GM18867 (cell line): ENCODE measurements at regions not wholly inside any gene's neighbourhood (a gene's known extent, or its start where the extent isn't known, plus 50 kb on each side); places are given as distances from the start of the nearest gene placed in this dataset.
"Not testable (repeated sequence)": the region's sequence is repeated elsewhere in the genome, so short reads cannot be mapped to it uniquely, and the experiment has no call there.

Experiments used
- ATAC-seq: cut with Tn5 transposase; IDR thresholded peaks from one replicate; pipeline ENCODE4 v1.9.1; 2021; ENCODE audit warnings: mild to moderate bottlenecking, moderate library complexity; ENCODE audit not compliant: unreplicated experiment

GRCh38 chr1:197985351-197985750, 68.2 kb downstream of the LHX9 start:
- ATAC-seq, result no peak

- ATAC-seq, result no peak
Observed at GRCh38 chr1:197986817-197987216, 69.6 kb downstream of the LHX9 start.

- ATAC-seq, result no peak
Observed at GRCh38 chr1:197987294-197987693, 70.1 kb downstream of the LHX9 start.

GRCh38 chr1:197988581-197988980, 71.4 kb downstream of the LHX9 start:
- ATAC-seq, result not testable (repeated sequence)

GRCh38 chr1:197989058-197989457, 71.9 kb downstream of the LHX9 start:
- no peak for ATAC-seq

- ATAC-seq, result no peak
Observed at GRCh38 chr1:197991594-197991993, 74.4 kb downstream of the LHX9 start.

GRCh38 chr1:197994907-197995407, 77.8 kb downstream of the LHX9 start:
- ATAC-seq, result no peak

- ATAC-seq, result no peak
Observed at GRCh38 chr1:197995408-197996258, 78.5 kb downstream of the LHX9 start.

- not testable (repeated sequence) for ATAC-seq
Observed at GRCh38 chr1:197996259-197996512, 79.0 kb downstream of the LHX9 start.

- no peak for ATAC-seq
Observed at GRCh38 chr1:197998110-197998509, 80.9 kb downstream of the LHX9 start.

GRCh38 chr1:198001776-198002408, 84.7 kb downstream of the LHX9 start:
- no peak for ATAC-seq

- no peak for ATAC-seq
Observed at GRCh38 chr1:198003468-198003867, 86.3 kb downstream of the LHX9 start.

GRCh38 chr1:198007011-198007410, 89.8 kb downstream of the LHX9 start:
- ATAC-seq, result no peak

GRCh38 chr1:198007687-198008607, 90.8 kb downstream of the LHX9 start:
- ATAC-seq, result no peak

- no peak for ATAC-seq
Observed at GRCh38 chr1:198014355-198014754, 97.2 kb downstream of the LHX9 start.

- no peak for ATAC-seq
Observed at GRCh38 chr1:198015309-198015708, 98.1 kb downstream of the LHX9 start.

- ATAC-seq, result no peak
Observed at GRCh38 chr1:198018529-198018928, 101.4 kb downstream of the LHX9 start.

GRCh38 chr1:198019126-198019525, 102.0 kb downstream of the LHX9 start:
- no peak for ATAC-seq

- no peak for ATAC-seq
Observed at GRCh38 chr1:198024336-198024735, 107.2 kb downstream of the LHX9 start.

- no peak for ATAC-seq
Observed at GRCh38 chr1:198024782-198025181, 107.6 kb downstream of the LHX9 start.

GRCh38 chr1:198030682-198031081, 113.5 kb downstream of the LHX9 start:
- no peak for ATAC-seq
